GM18507 (cell line): ENCODE measurements at regions not wholly inside any gene's neighbourhood (a gene's known extent, or its start where the extent isn't known, plus 50 kb on each side); places are given as distances from the start of the nearest gene placed in this dataset.
"Not testable (repeated sequence)": the region's sequence is repeated elsewhere in the genome, so short reads cannot be mapped to it uniquely, and the experiment has no call there.

Source experiments
- DNase-seq: peaks from one replicate; pipeline ENCODE4 v3.0.0; 2011; ENCODE audit warnings: low read depth; ENCODE audit not compliant: insufficient read length; ENCODE audit errors: extremely low spot score
- FAIRE-seq: peaks from 2 replicates; lab custom pipeline; 2011; peaks lifted over from hg19 to GRCh38; lab: Jason Lieb, UNC

- no peak for DNase-seq
- no peak for FAIRE-seq
Measured at GRCh38 chr4:112082954-112083586, 62.2 kb upstream of the FAM241A start.

DNA sequence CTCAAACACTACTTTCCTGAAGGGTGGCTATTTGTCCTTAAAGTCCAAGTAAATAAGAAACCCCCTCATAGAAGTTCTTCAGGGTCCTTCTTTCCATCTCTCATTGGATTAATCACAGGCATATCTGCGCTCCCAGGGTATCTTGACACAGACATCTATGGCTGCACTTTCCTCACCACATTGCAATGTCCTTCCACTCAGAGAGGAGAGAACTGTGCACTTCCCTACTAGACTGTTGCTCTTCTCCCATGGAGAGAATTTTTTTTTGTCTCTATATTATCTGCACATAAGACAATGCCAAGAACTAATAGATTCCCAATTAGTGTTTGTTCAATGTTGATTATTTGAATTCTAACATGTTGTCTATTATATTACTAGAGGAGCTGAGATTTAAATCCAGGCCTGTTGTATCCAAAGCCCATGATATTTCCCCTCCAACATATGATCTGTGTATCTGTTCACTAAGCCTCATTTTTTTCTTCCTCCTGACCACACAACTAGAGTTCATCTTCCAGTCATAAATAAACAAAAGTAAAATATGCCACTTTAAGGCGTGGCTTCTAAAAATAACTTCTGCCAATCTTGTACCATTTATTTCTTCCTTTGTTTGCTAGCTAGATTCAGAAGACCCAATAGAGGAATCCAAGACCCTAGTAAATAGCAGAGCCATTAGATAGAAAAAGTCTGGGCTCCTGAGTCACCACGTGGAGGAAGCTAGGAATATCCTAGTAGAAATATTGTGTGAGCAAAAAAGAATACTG, 61.5 kb upstream of the FAM241A start:
- FAIRE-seq (no peak), DNase-seq (no peak)

DNA sequence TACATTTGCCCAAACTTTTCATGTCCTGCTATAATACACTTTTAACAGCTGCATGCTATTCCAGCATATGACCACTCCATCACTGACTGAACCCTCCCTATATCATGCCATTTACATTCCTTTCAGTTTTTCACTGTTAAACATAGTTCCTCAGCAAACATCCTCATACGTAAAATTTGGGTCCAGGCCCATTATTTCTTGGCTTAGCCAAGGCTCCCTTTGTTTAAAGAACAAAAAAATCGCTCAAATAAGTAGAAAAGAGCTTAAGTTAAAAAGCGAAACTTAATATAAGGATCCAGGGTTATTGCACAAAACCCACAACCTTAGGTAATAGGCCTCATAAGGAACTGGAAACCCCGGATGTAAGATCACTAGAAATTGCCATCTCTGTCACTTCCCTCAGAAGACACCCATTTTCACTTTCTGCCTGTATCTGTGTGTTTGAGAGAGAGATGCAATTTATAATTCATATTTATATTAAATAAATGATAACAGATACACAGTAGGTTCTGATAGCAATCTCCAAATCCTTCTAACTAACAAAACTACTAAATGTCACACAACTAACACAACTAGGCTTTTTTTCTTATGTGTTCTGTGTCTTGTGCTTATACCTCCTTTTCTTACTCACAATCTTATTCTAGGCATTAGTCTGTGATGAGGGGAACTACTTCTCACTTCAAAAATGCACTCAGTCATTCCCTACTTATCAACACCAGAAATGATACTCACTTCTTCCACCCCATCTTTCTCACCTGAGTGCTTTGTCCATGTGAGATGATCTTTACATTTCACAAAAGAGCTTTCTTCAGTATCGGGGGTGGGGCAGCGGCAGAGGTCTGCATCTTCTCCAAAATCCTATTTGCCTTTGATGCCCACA, 59.9 kb upstream of the FAM241A start:
- FAIRE-seq (no peak), DNase-seq (no peak)

GRCh38 chr4:112086036-112086434, 59.2 kb upstream of the FAM241A start:
- DNase-seq (no peak), FAIRE-seq (no peak)

GRCh38 chr4:112086661-112087060, 58.6 kb upstream of the FAM241A start:
- not testable (repeated sequence) for FAIRE-seq, DNase-seq

GRCh38 chr4:112092330-112092729, 52.9 kb upstream of the FAM241A start:
- not testable (repeated sequence) for DNase-seq, FAIRE-seq

DNA sequence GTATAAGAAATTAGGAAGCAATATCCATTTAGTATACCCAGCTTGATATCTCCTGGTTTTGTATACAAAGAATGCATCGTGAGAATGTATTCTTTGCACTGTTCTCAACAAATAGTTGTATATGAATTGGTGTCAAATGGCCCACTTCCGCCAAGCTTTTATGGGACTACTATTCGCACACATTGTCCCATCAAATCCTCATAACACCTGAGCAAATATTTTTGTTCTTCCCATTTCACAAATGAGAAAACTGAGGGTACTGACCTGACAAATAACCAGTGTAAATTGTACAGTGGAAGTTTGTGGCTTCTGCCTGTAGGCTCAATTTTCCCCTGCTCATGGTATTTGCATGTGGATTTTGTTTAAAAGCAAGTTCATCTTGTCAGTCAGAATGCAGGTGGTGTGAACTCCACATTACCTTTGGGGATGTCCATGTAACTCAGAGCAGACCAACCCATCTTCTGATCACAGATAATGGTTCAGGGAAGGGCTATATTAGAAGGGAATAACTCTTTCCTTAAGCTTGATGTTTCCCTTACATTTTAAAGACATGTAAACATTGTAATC, 51.5 kb upstream of the FAM241A start:
- DNase-seq = no peak
- FAIRE-seq = no peak

GRCh38 chr4:112094330-112094729, 50.9 kb upstream of the FAM241A start:
- FAIRE-seq (no peak), DNase-seq (no peak)
